Nucleus accumbens (tissue), 56 donors: ENCODE measurements at regions not wholly inside any gene's neighbourhood (a gene's known extent, or its start where the extent isn't known, plus 50 kb on each side); places are given as distances from the start of the nearest gene placed in this dataset.

ENCODE experiments used
- DNase-seq, 56 donors: peaks; one replicate each; lab custom pipeline; 2025; lab: John Stamatoyannopoulos, UW

GRCh38 chr15:88741671-88742070, 61.6 kb upstream of the ACAN start:
- peak in 5 of 56 donors; percentile 7 to 43 (median 30) for DNase-seq

GRCh38 chr15:88742161-88742560, 61.1 kb upstream of the ACAN start:
- DNase-seq, result no peak

- DNase-seq, result no peak
Measured at GRCh38 chr15:88744548-88745020, 58.7 kb upstream of the ACAN start.

DNA sequence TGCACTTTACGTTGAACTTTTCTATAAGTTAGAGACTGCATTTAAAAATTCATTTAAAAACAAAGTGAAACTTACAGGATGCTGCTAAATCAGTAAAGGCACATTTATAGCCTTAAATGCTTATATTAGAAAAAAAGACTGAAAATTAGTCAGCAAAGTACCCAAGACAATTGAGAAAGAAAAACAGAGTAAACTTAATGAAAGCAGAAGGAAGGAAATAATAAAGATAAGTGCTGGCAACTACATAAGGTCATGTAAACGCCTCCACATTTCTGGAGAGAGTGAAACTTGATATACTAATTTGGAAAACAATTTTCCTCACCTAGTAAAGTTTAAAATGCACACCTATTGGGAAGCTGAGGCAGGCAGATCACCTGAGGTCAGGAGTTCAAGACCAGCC, 58.2 kb upstream of the ACAN start:
- DNase-seq, result no peak

GRCh38 chr15:88745696-88746095, 57.5 kb upstream of the ACAN start:
- DNase-seq, result no peak

DNA sequence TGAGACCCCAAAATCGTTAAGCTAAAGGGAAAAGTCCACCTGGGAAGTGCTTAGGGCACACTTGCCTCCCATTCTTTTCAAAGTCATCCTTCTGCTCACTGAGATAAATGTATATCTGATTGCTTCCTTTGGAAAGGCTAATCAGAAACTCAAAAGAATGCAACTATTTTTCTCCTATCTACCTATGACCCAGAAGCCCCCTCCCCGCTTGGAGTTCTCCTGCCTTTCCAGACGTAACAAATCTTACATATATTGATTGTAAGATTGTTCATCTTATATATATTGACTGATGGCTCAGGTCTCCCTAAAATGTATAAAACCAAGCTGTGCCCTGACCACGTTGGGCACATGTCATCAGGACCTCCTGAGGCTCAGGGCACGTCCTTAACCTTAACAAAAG, 56.8 kb upstream of the ACAN start:
- no peak for DNase-seq

- DNase-seq, result no peak
Measured at GRCh38 chr15:88747111-88747510, 56.1 kb upstream of the ACAN start.

- DNase-seq, result no peak
Measured at GRCh38 chr15:88747631-88748030, 55.6 kb upstream of the ACAN start.

- DNase-seq, result no peak
Measured at GRCh38 chr15:88748081-88748480, 55.2 kb upstream of the ACAN start.

DNA sequence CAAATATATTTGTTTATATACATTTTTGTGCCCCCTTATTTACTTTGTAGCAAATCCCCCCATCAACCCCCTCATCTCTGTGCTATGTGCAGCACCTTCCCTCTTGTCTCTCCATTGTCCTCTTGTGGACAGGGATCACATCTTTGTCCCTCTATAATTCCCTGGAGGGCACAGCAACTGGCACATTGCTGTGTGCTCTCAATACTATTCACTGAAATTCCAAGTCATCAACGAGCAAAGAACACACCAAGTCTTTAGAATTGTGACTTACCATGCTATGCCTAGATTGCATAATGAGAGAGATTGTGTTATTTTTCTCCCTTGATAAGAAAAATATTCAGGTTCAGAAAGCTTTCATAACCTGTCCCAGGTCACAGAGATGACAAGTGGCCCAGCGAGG, 54.6 kb upstream of the ACAN start:
- DNase-seq, result no peak

DNA sequence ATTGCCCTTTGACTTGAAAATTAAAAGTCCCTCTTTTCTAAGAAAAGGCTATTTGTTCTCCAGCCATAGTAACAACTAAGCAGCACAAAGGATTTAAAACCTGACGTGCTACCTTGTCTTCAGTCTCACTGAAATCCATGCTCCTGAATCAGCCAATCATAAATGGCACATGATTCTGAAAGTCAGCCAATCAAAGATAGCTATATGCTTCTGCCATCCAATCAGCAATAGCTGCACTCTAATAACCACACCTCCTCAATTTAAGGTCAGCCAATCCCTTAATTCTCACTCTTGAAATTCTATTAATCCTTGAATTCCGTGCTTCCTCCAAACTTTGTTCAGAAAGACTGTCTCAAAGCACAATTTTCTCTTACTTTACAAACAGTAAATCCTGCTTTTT, 53.5 kb upstream of the ACAN start:
- DNase-seq, result no peak

DNA sequence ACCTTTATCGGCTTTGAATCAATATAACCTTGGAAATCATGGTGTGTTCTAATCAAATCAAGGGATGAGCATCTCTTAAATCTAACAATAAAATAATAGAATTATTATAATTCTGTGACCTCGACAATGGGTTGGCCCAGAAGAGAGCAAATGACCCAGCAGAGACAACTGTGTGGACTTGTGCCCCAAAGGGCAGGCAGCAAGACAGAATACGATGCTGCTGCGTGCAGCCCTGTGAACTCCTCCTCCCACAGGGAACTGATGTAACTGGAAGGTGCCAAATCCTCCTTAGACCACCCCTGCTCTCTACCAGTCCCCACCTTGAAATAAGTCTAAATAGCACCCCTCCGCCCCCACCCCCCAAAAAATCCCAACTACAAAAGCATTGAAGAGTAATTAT, 50.7 kb upstream of the ACAN start:
- DNase-seq, result no peak

- no peak for DNase-seq
Measured at GRCh38 chr15:88752951-88753350, 50.3 kb upstream of the ACAN start.
